ENCODE measurements at regions not wholly inside any gene's neighbourhood (a gene's known extent, or its start where the extent isn't known, plus 50 kb on each side); places are given as distances from the start of the nearest gene placed in this dataset.
"Not testable (repeated sequence)": the region's sequence is repeated elsewhere in the genome, so short reads cannot be mapped to it uniquely, and the experiment has no call there.

DNA sequence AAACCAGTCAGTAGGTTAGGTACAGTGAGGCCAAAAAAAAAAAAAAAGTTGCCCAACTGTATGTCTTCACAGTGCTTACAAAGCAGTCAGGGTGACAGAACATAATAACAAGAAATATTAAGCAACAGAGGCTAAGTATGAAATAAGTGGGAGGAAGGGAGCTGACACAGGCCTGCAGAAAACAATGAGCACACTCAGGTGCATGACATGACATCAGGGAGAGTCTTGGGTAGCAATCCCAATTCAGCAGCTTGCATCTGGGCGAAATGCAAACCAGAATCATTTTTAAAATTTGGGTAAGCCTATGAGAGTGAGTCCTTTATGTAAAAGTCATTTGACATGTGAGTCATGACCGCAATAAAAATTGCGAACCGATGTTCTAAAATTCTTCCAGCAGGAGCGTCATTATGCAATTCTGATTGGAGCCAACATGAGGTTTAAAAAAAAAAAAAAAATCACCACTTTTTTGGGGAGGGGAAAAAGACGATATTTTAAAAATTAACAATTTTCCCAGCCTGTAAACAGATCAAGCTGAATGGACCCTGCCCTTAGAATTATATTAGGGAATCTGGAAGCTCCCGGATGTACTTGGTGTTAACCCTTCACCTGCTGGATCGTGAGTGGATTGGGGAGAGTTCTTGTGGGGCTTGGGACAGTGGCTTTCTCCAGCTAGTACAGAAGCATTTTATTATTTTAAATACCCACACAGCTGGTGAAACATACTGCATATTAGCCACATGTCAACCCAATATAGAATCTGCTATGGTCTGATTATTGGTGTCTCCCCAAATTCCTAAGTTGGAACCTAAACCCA, 127.9 kb downstream of the NPIPB5 start:
- Histone ChIP-seq H3K27me3 (ENCODE audit: control insufficient read depth in 1 of 2, insufficient read depth in 1 of 2, low read length in 2 of 2) (peaks cover 17 to 19% of the 10 kb centered on the region in 2 experiments), H3K4me3 (ENCODE audit: insufficient read depth in 1 of 2, low read depth in 1 of 2, low read length in 2 of 2) (no peak overlapping the region), H3K9ac (ENCODE audit: low read length) (peak overlapping the region; percentile 8), H3K79me1 (replicated peaks; ENCODE audit: low read length, poor library complexity, severe bottlenecking) (no peaks in the 10 kb centered on the region), H2BK15ac (ENCODE audit: low read depth, poor library complexity, severe bottlenecking) (no peak overlapping the region), H2BK5ac (ENCODE audit: low read depth, low read length, poor library complexity, severe bottlenecking) (no peak overlapping the region), H2AK5ac (ENCODE audit: low read length, severe bottlenecking) (no peak overlapping the region), H2BK12ac (ENCODE audit: low read length in 2 of 2) (no peak overlapping the region), H3K18ac (ENCODE audit: low read depth in 1 of 2, low read length in 2 of 2) (no peak overlapping the region), H3K4me1 (ENCODE audit: control insufficient read depth, insufficient read depth, low read depth, low read length) (no peaks in the 10 kb centered on the region), H4K91ac (ENCODE audit: low read length) (no peak overlapping the region), H2AFZ (ENCODE audit: low read depth, low read length) (no peak overlapping the region), H3K36me3 (ENCODE audit: control insufficient read depth in 1 of 2, insufficient read depth in 2 of 2, low read depth in 1 of 2, low read length in 2 of 2) (no peaks in the 10 kb centered on the region), H4K8ac (ENCODE audit: low read length) (no peak overlapping the region), H3K27ac (ENCODE audit: low read length, poor library complexity, severe bottlenecking) (no peak overlapping the region), H2BK120ac (ENCODE audit: low read depth, low read length) (no peak overlapping the region), H3K14ac (ENCODE audit: low read length in 2 of 2) (no peak overlapping the region), H3K9me3 (ENCODE audit: control insufficient read depth, low read length) (peaks cover 6% of the 10 kb centered on the region), H3K4me2 (ENCODE audit: low read length, poor library complexity, severe bottlenecking) (no peak overlapping the region), H3K23ac (ENCODE audit: low read length in 2 of 2) (no peak overlapping the region), H3K4ac (ENCODE audit: low read depth in 1 of 2, low read length in 2 of 2) (no peak overlapping the region)
- 74% methylated on average over 6 of the region's 8 CpGs for WGBS
- no peak for DNase-seq

DNA sequence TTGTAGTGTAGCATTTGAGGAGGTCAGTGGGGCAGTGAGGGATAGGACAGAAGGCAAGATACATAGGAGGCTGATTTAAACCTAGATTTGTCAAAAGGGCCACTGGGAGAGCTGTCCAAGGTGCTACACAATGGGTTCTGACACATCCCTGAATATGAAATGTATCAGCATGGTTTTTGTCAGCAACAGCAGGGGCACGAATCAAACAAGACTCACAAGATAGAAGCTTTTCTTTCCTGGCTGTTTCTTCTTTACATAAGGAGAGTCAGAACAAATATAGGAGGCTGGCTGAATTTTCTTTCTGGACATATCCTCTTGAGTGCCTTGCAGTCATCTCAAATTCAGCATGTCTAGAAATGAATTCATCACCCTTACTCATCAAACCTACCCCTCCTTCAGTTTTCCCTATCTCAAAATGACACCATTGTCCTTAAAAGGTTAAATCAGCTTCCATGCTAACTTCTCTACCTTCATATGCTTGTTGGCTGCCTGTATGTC, 130.5 kb downstream of the NPIPB5 start:
- Histone ChIP-seq H2BK15ac (ENCODE audit: low read depth, poor library complexity, severe bottlenecking) (no peak overlapping the region), H3K36me3 (ENCODE audit: control insufficient read depth in 1 of 2, insufficient read depth in 2 of 2, low read depth in 1 of 2, low read length in 2 of 2) (no peaks in the 10 kb centered on the region), H3K4me3 (ENCODE audit: insufficient read depth in 1 of 2, low read depth in 1 of 2, low read length in 2 of 2) (no peak overlapping the region), H3K4me2 (ENCODE audit: low read length, poor library complexity, severe bottlenecking) (no peak overlapping the region), H3K27me3 (ENCODE audit: control insufficient read depth in 1 of 2, insufficient read depth in 1 of 2, low read length in 2 of 2) (peaks cover 18 to 26% of the 10 kb centered on the region in 2 experiments), H4K91ac (ENCODE audit: low read length) (no peak overlapping the region), H4K8ac (ENCODE audit: low read length) (no peak overlapping the region), H3K4me1 (ENCODE audit: control insufficient read depth, insufficient read depth, low read depth, low read length) (no peaks in the 10 kb centered on the region), H2BK5ac (ENCODE audit: low read depth, low read length, poor library complexity, severe bottlenecking) (no peak overlapping the region), H3K23ac (ENCODE audit: low read length in 2 of 2) (no peak overlapping the region), H3K79me1 (replicated peaks; ENCODE audit: low read length, poor library complexity, severe bottlenecking) (no peaks in the 10 kb centered on the region), H3K18ac (ENCODE audit: low read depth in 1 of 2, low read length in 2 of 2) (no peak overlapping the region), H2BK120ac (ENCODE audit: low read depth, low read length) (no peak overlapping the region), H3K14ac (ENCODE audit: low read length in 2 of 2) (no peak overlapping the region), H2AFZ (ENCODE audit: low read depth, low read length) (no peak overlapping the region), H2AK5ac (ENCODE audit: low read length, severe bottlenecking) (no peak overlapping the region), H3K9ac (ENCODE audit: low read length) (no peak overlapping the region), H2BK12ac (ENCODE audit: low read length in 2 of 2) (no peak overlapping the region), H3K4ac (ENCODE audit: low read depth in 1 of 2, low read length in 2 of 2) (no peak overlapping the region), H3K9me3 (ENCODE audit: control insufficient read depth, low read length) (peaks cover 6% of the 10 kb centered on the region), H3K27ac (ENCODE audit: low read length, poor library complexity, severe bottlenecking) (no peak overlapping the region)
- 10% methylated on average over 1 of the region's 1 CpG for WGBS
- DNase-seq, result peak; percentile 19

DNA sequence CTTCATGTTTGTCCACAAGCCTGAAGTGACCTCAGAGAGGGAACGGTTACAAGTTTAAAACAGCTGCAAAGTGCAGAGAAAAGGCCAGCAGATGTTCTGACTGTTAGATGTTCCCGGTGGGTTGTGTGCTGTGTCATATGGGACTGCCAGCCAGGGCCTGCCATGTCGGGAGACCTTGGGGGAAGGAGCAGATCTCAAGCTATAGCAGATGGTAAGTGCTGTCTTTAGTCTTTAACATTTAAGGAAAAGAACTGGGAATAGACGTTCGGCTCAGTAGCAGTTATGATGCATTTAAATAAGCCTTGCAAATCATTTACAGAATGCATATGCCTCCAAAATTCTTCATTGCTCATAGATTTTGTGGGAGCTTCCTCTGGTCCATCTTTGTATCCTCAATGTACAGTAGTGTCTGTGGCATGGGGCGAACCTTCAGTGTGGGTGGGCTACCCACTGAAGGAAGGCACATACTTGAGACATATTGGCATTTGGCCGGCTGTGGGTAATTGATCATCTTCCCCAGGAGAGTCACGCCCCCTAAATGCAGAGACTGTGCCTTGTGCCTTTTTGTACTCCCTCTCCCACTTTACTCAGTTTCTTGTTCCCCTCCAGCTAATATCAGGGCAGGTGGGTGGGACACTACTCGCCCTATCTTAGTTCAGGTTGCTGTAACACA, 131.9 kb downstream of the NPIPB5 start:
- H2AFZ ChIP-seq (ENCODE audit: low read depth, low read length), result no peak overlapping the region
- H2BK15ac ChIP-seq (ENCODE audit: low read depth, poor library complexity, severe bottlenecking), result no peak overlapping the region
- H3K4me3 ChIP-seq (ENCODE audit: insufficient read depth in 1 of 2, low read depth in 1 of 2, low read length in 2 of 2), result no peak overlapping the region
- H3K36me3 ChIP-seq (ENCODE audit: control insufficient read depth in 1 of 2, insufficient read depth in 2 of 2, low read depth in 1 of 2, low read length in 2 of 2), result no peaks in the 10 kb centered on the region
- no peak overlapping the region for H2BK12ac ChIP-seq (ENCODE audit: low read length in 2 of 2)
- no peak overlapping the region for H4K8ac ChIP-seq (ENCODE audit: low read length)
- WGBS, result 74% methylated on average over 8 of the region's 9 CpGs
- no peak overlapping the region for H3K23ac ChIP-seq (ENCODE audit: low read length in 2 of 2)
- H3K9ac ChIP-seq (ENCODE audit: low read length), result no peak overlapping the region
- no peak overlapping the region for H3K27ac ChIP-seq (ENCODE audit: low read length, poor library complexity, severe bottlenecking)
- no peak overlapping the region for H3K4ac ChIP-seq (ENCODE audit: low read depth in 1 of 2, low read length in 2 of 2)
- H2AK5ac ChIP-seq (ENCODE audit: low read length, severe bottlenecking), result no peak overlapping the region
- H3K4me1 ChIP-seq (ENCODE audit: control insufficient read depth, insufficient read depth, low read depth, low read length), result no peaks in the 10 kb centered on the region
- no peak for DNase-seq
- H2BK5ac ChIP-seq (ENCODE audit: low read depth, low read length, poor library complexity, severe bottlenecking), result no peak overlapping the region
- no peaks in the 10 kb centered on the region for H3K79me1 ChIP-seq (replicated peaks; ENCODE audit: low read length, poor library complexity, severe bottlenecking)
- no peak overlapping the region for H2BK120ac ChIP-seq (ENCODE audit: low read depth, low read length)
- H4K91ac ChIP-seq (ENCODE audit: low read length), result no peak overlapping the region
- H3K9me3 ChIP-seq (ENCODE audit: control insufficient read depth, low read length), result peaks cover under 1% of the 10 kb centered on the region
- H3K18ac ChIP-seq (ENCODE audit: low read depth in 1 of 2, low read length in 2 of 2), result no peak overlapping the region
- no peak overlapping the region for H3K4me2 ChIP-seq (ENCODE audit: low read length, poor library complexity, severe bottlenecking)
- H3K14ac ChIP-seq (ENCODE audit: low read length in 2 of 2), result no peak overlapping the region
- peaks cover 28 to 39% of the 10 kb centered on the region in 2 experiments for H3K27me3 ChIP-seq (ENCODE audit: control insufficient read depth in 1 of 2, insufficient read depth in 1 of 2, low read length in 2 of 2)

DNA sequence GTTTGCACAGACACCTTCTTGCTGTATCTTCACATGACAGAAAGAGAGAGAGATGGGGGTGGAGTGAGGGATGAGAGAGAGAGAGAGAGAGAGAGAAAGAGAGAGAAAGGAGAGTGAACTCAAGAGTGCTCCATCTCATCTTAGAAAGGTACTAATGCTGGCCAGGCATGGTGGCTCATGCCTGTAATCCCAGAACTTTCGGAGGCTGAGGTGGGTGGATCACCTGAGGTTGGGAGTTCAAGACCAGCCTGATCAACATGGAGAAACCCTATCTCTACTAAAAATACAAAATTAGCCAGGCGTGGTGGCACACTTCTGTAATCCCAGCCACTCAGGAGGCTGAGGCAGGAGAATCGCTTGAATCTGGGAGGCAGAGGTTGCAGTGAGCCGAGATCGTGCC, 132.5 kb downstream of the NPIPB5 start:
- not testable (repeated sequence) for H4K8ac ChIP-seq (ENCODE audit: low read length); H2BK15ac ChIP-seq (ENCODE audit: low read depth, poor library complexity, severe bottlenecking); H2BK12ac ChIP-seq (ENCODE audit: low read length in 2 of 2); H4K91ac ChIP-seq (ENCODE audit: low read length); H3K18ac ChIP-seq (ENCODE audit: low read depth in 1 of 2, low read length in 2 of 2); H2BK120ac ChIP-seq (ENCODE audit: low read depth, low read length); H2AFZ ChIP-seq (ENCODE audit: low read depth, low read length); DNase-seq; H3K4me1 ChIP-seq (ENCODE audit: control insufficient read depth, insufficient read depth, low read depth, low read length); H3K14ac ChIP-seq (ENCODE audit: low read length in 2 of 2); H2AK5ac ChIP-seq (ENCODE audit: low read length, severe bottlenecking); H3K4ac ChIP-seq (ENCODE audit: low read depth in 1 of 2, low read length in 2 of 2); H2BK5ac ChIP-seq (ENCODE audit: low read depth, low read length, poor library complexity, severe bottlenecking); H3K79me1 ChIP-seq (replicated peaks; ENCODE audit: low read length, poor library complexity, severe bottlenecking); H3K36me3 ChIP-seq (ENCODE audit: control insufficient read depth in 1 of 2, insufficient read depth in 2 of 2, low read depth in 1 of 2, low read length in 2 of 2); H3K27ac ChIP-seq (ENCODE audit: low read length, poor library complexity, severe bottlenecking); H3K23ac ChIP-seq (ENCODE audit: low read length in 2 of 2); H3K4me2 ChIP-seq (ENCODE audit: low read length, poor library complexity, severe bottlenecking); H3K9me3 ChIP-seq (ENCODE audit: control insufficient read depth, low read length); H3K4me3 ChIP-seq (ENCODE audit: insufficient read depth in 1 of 2, low read depth in 1 of 2, low read length in 2 of 2); H3K9ac ChIP-seq (ENCODE audit: low read length)
- H3K27me3 ChIP-seq (ENCODE audit: control insufficient read depth in 1 of 2, insufficient read depth in 1 of 2, low read length in 2 of 2), result peaks cover 32 to 44% of the 10 kb centered on the region in 2 experiments
- 93% methylated on average over 3 of the region's 5 CpGs for WGBS

Data from mesenchymal stem cell (in vitro differentiated cells and primary cell).